DMS153 treated with DMSO at 0.1 percent for 48 hours (cell line): ENCODE measurements at regions not wholly inside any gene's neighbourhood (a gene's known extent, or its start where the extent isn't known, plus 50 kb on each side); places are given as distances from the start of the nearest gene placed in this dataset.
"Not testable (repeated sequence)": the region's sequence is repeated elsewhere in the genome, so short reads cannot be mapped to it uniquely, and the experiment has no call there.

Experiments used
- DNase-seq: peaks from one replicate; lab custom pipeline; 2025; ENCODE audit not compliant: unreplicated experiment; lab: John Stamatoyannopoulos, UW

- no peak for DNase-seq
Observed at GRCh38 chr7:86592185-86592584, 51.5 kb upstream of the GRM3 start.

GRCh38 chr7:86574006-86574405 is 69.7 kb upstream of the GRM3 start:
- no peak for DNase-seq

GRCh38 chr7:86558680-86559501 is 84.8 kb upstream of the GRM3 start:
- DNase-seq, result peak; percentile 31

- no peak for DNase-seq
Observed at GRCh38 chr7:86534641-86535040, 109.1 kb upstream of the GRM3 start.

- no peak for DNase-seq
Observed at GRCh38 chr7:86504229-86504628, 139.5 kb upstream of the GRM3 start.

- DNase-seq, result no peak
Observed at GRCh38 chr7:86499986-86500385, 143.7 kb upstream of the GRM3 start.

- DNase-seq, result no peak
Observed at GRCh38 chr7:86485827-86486226, 157.9 kb upstream of the GRM3 start.

- DNase-seq, result no peak
Observed at GRCh38 chr7:86479144-86479543, 164.6 kb upstream of the GRM3 start.

- DNase-seq, result no peak
Observed at GRCh38 chr7:86477343-86477935, 166.3 kb upstream of the GRM3 start.

GRCh38 chr7:86470763-86471162 is 172.9 kb upstream of the GRM3 start:
- no peak for DNase-seq

- DNase-seq, result peak; percentile 70
Observed at GRCh38 chr7:86469680-86470295, 173.9 kb upstream of the GRM3 start.

- DNase-seq, result no peak
Observed at GRCh38 chr7:86454753-86455152, 189.0 kb upstream of the GRM3 start.

GRCh38 chr7:86453454-86453853 is 190.3 kb upstream of the GRM3 start:
- no peak for DNase-seq

- DNase-seq, result no peak
Observed at GRCh38 chr7:86448856-86449255, 194.9 kb upstream of the GRM3 start.

GRCh38 chr7:86445285-86445684 is 198.4 kb upstream of the GRM3 start:
- DNase-seq, result no peak

- no peak for DNase-seq
Observed at GRCh38 chr7:86444245-86444644, 199.5 kb upstream of the GRM3 start.

- DNase-seq, result not testable (repeated sequence)
Observed at GRCh38 chr7:86440420-86440819, 203.3 kb upstream of the GRM3 start.

GRCh38 chr7:86437951-86438450 is 205.7 kb upstream of the GRM3 start:
- no peak for DNase-seq

GRCh38 chr7:86431761-86432160 is 211.9 kb upstream of the GRM3 start:
- no peak for DNase-seq

- no peak for DNase-seq
Observed at GRCh38 chr7:86411814-86412213, 231.9 kb upstream of the GRM3 start.

GRCh38 chr7:86407291-86407690 is 236.4 kb upstream of the GRM3 start:
- no peak for DNase-seq

GRCh38 chr7:86391813-86392212 is 251.9 kb upstream of the GRM3 start:
- no peak for DNase-seq
